K562 (cell line): ENCODE measurements at regions not wholly inside any gene's neighbourhood (a gene's known extent, or its start where the extent isn't known, plus 50 kb on each side); places are given as distances from the start of the nearest gene placed in this dataset.

Experiments
- EHMT2 ChIP-seq: fragments of 450-650 bp; IDR thresholded peaks from 2 replicates; pipeline ENCODE4 v1.6.1; 2018; ENCODE audit warnings: antibody characterized with exemption
- EZH2 ChIP-seq: IDR thresholded peaks from 2 replicates; pipeline ENCODE4 v1.6.1; 2012; ENCODE audit warnings: low read depth, mild to moderate bottlenecking, inconsistent platforms, low read length, borderline replicate concordance
- NFRKB ChIP-seq: fragments of 450-650 bp; IDR thresholded peaks from 2 replicates; pipeline ENCODE4 v1.6.1; 2016; ENCODE audit warnings: low read depth
- POLR2A ChIP-seq: fragments of 450-650 bp; conservative IDR thresholded peaks from 2 replicates; pipeline ENCODE4 v1.6.1; 2016
- RAD21 ChIP-seq, 2 experiments: fragments of 250-450 bp in 1 of 2; fragments of 450-650 bp in 1 of 2; sonication (Bioruptor Pico) in 1 of 2; formaldehyde crosslinking in 1 of 2; IDR thresholded peaks in 1 of 2; conservative IDR thresholded peaks in 1 of 2; 2 replicates each; pipeline versions ENCODE4 v1.4.0 to v1.8.0; 2020 to 2022; ENCODE audit warnings: mild to moderate bottlenecking in 2 of 2, moderate library complexity in 1 of 2
- TCF7L2 ChIP-seq: fragments of 150-350 bp; IDR thresholded peaks from 2 replicates; pipeline ENCODE4 v1.6.1; 2016; ENCODE audit warnings: low read depth, mild to moderate bottlenecking, low read length, moderate library complexity
- TF ChIP-seq, protein P1 (sequence below): fragments of 250-450 bp; sonication (Bioruptor Pico); IDR thresholded peaks from 2 replicates; pipeline ENCODE4 v1.8.0; 2021; ENCODE audit warnings: moderate library complexity, mild to moderate bottlenecking, inconsistent platforms
- TF ChIP-seq, protein P2 (sequence below): sonication (generic); formaldehyde crosslinking; IDR thresholded peaks from 2 replicates; pipeline ENCODE4 v1.8.0; 2022; ENCODE audit warnings: mild to moderate bottlenecking, missing genetic modification reagents, borderline replicate concordance

DNA sequence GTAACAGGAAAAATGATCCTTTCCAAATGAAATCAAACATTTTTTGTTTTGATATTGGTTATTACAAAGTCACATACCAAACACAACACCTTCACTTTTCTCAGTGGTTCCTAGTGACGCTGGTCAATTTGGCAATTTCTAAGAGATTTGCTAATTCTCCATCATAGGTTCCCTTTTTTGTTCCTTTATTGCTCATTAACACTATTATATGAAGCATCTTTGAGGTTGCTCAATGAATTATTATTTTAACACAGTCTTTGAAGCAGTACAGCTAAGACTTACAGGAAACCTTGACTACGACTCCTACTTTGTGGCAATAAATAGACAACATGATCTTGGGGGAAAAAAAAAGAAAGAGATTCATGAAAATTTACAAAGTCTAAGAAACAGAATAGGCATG, 152.2 kb upstream of the VRK2 start:
- TF ChIP-seq NFRKB (no peak), EHMT2 (no peak), RAD21 (CRISPR knock-in tag; conservative IDR thresholded peaks at IDR 0.05 in 1 of 2, IDR thresholded peaks at IDR 0.05 in 1 of 2) (no peak), EZH2 (no peak), POLR2A (no peak), TCF7L2 (no peak)
- TF ChIP-seq, protein P1, sequence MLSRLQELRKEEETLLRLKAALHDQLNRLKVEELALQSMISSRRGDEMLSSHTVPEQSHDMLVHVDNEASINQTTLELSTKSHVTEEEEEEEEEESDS (CRISPR knock-in tag), result no peak
- TF ChIP-seq, protein P2, sequence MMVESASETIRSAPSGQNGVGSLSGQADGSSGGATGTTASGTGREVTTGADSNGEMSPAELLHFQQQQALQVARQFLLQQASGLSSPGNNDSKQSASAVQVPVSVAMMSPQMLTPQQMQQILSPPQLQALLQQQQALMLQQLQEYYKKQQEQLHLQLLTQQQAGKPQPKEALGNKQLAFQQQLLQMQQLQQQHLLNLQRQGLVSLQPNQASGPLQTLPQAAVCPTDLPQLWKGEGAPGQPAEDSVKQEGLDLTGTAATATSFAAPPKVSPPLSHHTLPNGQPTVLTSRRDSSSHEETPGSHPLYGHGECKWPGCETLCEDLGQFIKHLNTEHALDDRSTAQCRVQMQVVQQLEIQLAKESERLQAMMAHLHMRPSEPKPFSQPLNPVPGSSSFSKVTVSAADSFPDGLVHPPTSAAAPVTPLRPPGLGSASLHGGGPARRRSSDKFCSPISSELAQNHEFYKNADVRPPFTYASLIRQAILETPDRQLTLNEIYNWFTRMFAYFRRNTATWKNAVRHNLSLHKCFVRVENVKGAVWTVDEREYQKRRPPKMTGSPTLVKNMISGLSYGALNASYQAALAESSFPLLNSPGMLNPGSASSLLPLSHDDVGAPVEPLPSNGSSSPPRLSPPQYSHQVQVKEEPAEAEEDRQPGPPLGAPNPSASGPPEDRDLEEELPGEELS (CRISPR knock-in tag), result no peak
